HG02623 (cell line): ENCODE measurements at regions not wholly inside any gene's neighbourhood (a gene's known extent, or its start where the extent isn't known, plus 50 kb on each side); places are given as distances from the start of the nearest gene placed in this dataset.

ENCODE experiments used
- ATAC-seq: cut with Tn5 transposase; IDR thresholded peaks from one replicate; pipeline ENCODE4 v1.9.1; 2021; ENCODE audit warnings: moderate library complexity; ENCODE audit not compliant: unreplicated experiment

- ATAC-seq, result no peak
Measured at GRCh38 chr17:33511670-33512069, 218.6 kb upstream of the ASIC2 start.

DNA sequence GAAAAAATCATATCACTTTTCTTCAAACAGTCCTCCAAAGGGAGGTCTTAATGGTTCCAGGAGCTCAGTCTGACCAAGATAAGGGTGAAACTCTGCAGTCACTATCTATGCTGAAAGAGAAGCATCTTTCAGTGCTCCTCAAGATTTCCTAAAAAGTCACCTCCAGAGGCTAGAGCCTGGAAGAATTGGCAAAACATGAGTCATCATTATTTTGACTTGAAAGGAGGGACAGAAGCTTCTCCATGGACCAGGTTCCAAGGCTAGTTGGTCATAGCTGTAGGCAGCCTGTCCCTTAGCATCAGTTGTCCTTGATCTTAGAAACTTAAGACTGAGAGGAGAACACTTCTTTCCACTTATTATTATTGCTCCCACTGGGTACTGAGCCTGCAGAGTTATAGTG, 219.0 kb upstream of the ASIC2 start:
- no peak for ATAC-seq

- ATAC-seq, result no peak
Measured at GRCh38 chr17:33513769-33514168, 220.7 kb upstream of the ASIC2 start.

- no peak for ATAC-seq
Measured at GRCh38 chr17:33514369-33514768, 221.3 kb upstream of the ASIC2 start.

DNA sequence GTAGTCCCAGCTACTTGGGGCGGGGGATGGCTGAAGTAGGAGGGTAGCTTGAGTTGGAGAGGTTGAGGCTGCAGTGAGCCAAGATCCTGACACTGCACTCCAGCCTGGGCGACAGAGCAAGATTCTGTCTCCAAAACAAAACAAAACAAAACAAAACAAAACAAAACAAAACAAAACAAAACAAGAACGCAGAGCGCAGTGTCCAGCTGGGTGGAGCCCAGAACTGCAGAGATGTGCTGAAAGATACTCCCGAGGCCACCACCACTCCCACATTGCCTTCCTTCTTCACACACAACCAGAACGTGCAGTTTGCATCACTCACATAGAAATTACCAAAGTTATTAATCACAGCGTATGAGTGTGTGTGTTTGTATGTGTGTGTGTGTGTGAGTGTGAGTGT, 222.9 kb upstream of the ASIC2 start:
- no peak for ATAC-seq

DNA sequence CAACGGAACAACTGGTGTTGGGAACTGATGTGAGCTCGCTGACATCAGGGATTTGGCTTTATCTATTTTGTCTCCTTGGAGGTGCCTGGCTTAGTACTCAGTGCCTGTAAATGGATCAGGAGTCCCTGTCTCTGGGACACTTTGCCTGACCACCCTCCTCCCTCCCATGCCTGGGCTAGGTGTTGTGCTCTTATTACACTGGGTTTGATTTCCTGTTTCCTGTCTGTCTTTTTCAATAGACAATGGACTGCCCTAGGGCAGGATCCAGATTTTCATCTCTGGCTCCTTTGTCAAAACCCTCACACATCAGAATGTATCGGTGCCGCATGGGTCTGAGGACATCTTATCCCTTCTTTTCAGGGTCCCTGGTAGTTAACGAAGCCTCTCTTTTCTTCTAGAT, 223.6 kb upstream of the ASIC2 start:
- no peak for ATAC-seq

- ATAC-seq, result no peak
Measured at GRCh38 chr17:33517746-33518145, 224.7 kb upstream of the ASIC2 start.

- ATAC-seq, result no peak
Measured at GRCh38 chr17:33519692-33520091, 226.6 kb upstream of the ASIC2 start.

DNA sequence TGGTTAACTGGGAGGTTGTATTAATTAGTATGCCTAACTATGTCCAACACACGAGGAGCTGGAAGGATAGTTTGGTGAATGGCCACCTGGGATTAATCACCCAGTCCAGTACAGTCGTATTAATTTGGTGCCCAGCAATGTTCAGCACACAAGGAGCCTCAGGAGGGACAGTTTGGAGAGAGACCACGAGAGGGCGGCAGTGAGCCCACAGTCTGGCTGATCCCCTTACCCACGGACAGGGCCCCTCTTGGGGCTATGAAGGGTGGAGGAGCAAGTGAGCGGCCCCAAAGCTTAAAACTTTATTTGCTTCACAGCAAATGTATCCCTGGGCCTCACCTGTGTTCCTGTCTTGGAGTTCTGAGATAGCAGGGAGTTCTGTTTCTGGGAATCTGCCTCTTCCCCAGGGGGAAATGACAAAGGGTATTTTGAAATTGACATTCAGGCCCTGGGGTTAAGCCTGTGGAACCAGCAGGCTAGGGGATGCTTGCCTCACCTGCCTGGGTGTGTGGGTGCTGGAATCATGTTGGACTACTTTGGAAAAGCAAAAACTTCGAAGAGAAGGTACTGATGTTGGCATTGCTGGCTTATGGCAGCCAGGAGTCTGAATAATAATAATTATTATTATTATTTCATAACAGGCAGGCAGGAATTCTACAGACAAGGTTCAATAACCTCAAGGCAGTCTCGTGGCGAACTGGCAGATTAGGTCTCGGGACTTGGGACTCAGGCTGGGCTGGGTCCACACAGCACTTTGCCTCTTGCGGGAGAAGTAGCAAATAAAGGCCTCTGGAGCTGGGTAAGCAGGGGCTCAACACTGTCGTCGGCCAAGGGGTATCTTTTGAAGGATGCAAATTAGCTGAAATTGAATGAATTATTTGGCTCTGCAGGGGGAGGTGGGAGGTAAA, 227.6 kb upstream of the ASIC2 start:
- no peak for ATAC-seq

DNA sequence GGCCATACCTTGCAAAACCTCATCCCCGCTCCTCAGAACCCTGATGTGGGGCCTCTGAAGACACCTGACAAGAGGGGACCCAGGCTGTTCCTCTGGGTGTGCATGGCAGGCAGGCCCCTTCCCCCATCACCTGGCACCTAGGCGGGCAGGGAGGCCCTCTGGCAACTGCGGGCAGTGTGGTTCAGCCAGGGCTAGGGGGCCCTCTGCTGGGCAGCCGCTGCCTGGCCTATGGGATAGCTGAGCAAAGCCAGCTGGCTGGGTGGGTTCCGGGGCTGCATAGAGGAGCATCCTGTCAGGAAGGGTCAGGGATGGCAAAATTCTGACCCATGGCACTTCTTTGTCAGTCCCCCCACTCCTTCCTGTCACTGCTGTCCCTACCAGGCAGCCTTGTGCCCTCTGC, 228.7 kb upstream of the ASIC2 start:
- no peak for ATAC-seq

DNA sequence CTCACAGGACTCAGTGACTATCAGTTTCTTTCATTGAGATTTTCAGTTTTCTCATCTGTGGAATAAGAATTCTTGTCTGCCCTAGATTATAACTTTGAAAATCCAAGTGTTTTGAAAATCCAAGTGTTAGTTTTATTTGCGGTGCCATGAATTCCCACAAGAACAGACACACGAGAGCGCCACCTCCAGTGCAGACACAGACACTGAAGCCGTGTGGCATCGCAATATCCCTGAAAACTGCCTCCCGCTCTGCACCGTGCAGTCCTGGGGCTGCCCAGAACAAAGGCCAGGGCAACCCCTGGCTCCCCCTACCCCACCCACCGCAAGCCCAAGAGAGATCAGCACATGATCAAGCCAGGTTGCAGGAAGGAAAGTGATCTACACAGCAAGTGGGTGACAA, 229.5 kb upstream of the ASIC2 start:
- ATAC-seq, result no peak

DNA sequence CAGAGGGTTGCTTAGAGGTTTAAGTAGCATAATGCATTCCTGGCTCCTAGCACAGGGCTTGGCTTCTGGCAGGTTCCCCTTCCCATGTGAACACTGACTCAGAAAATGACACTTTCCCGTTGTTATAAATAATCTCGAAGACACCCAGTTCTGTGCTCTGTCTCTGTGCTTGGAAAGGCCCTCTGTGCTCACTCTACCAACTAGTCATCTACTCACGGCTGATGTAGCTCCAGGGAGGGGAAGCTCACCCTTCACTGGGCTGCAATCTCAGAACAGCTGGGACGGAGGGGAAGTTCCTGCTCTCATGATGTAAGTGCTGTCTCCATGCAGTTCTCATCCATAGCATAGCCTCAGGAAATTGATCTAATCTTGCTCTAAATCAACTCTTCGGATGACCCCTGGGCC, 230.5 kb upstream of the ASIC2 start:
- ATAC-seq, result no peak

DNA sequence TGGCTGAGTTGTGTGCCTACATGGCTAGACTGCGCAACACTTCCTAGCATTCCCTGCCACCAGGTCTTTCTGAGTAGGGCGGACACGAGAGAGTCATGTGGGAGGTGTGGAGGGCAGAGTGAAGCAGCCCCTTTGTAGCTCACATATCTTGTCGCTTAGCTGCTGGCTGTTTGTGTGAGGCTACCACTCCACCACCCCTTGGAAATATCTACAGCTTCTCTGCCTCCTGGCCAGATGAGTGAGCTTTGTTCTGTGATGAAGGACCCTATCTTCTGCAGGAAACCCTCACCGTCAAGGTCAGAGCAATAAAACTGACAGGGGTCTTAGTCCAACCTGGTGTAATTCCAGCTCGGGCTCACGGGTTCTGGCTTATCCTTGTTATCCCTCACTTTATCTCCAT, 232.1 kb upstream of the ASIC2 start:
- no peak for ATAC-seq

DNA sequence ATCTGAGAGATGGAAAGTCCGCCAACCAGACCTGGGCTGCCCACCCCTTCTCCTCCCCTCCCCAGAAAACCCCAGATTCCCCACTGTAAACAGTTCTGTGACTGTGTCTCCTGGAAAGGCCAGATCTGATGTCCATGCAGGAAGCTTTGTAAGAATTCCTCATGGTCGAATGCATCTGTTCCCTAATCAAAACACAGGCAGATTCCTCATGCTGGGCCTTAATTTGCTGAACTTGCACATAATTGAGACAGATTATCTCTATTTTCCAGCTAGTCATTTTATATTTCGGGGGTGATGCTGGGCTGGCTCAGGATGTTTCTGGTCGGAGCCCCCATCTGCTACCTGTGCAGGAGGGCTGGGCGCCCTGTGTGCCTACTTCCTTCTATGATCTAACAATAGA, 233.6 kb upstream of the ASIC2 start:
- ATAC-seq, result no peak

DNA sequence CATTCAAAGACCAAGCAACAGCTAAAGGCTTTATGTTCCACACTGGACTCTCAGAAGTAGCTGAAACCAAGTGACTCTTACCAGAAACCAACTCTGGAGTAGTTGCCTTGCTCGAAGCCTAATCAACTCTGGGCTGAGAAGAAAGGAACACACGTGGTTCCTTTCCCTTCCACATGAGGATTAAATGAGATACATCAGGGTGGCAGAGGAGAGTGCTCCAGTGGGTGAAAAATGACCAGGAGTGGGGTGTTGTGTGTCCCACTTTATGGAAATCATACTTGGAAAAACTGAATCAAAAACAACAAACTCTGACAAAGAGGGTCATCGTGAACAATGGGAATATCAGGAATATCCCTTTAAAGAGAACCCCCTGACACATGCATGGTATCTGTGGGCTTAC, 234.2 kb upstream of the ASIC2 start:
- no peak for ATAC-seq

GRCh38 chr17:33528846-33529245, 235.8 kb upstream of the ASIC2 start:
- ATAC-seq, result no peak

DNA sequence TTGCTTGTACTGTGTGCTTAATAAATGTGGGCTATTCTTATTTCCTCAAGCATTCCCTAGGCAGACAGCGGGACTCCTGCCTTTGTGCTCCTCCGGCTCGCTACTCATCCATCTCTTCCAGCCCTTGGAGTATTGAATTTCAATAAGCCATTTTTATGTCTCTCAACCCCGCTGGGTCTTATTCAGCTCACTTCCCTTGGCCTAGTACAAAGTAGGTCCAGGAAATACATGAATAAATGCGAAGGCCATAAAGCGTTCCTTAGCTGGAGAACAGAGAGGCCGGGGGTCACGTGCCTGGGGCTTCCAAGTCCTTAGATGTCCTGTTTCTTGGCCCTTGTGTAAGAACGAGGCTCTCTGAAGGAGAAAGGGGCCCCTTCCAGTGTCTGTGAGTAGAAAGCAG, 236.7 kb upstream of the ASIC2 start:
- no peak for ATAC-seq

DNA sequence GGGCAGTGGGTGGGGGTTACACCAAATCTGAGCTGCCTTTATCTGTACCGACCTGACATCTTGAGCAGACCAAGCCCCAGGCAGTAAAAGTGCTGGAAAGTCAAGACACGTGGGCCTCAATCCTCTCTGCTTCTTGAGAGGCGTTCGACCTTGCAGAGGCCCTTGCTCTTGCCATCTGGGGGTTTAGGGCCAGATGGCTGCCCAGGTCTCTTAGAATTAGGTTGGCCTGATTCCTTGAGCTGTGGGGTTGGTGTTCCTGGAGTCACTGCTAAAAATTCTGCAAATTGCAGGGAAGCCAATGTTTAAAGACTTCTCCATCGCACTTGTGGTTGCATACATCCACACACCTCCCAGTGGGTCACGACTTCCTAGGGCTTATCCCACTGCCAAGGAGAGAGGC, 238.2 kb upstream of the ASIC2 start:
- no peak for ATAC-seq

GRCh38 chr17:33534087-33534486, 241.0 kb upstream of the ASIC2 start:
- no peak for ATAC-seq

DNA sequence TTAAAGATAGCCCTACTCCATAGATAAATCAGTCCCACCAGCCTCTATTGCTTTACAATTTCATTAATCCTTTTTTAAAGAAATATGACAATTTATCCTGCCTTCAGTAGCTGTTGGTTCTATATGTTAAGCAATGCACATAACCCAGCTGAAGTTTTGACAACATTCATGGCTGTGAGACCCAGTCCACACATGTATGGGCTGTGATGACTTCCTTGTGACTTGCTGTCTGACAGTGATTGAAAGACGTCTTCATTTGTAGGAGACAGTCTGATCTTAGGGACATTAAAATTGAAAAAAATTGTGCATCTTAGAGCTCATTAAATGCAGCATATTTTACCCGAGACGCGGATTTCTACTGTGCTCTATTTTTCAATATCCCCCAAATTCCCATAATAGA, 252.0 kb upstream of the ASIC2 start:
- no peak for ATAC-seq

DNA sequence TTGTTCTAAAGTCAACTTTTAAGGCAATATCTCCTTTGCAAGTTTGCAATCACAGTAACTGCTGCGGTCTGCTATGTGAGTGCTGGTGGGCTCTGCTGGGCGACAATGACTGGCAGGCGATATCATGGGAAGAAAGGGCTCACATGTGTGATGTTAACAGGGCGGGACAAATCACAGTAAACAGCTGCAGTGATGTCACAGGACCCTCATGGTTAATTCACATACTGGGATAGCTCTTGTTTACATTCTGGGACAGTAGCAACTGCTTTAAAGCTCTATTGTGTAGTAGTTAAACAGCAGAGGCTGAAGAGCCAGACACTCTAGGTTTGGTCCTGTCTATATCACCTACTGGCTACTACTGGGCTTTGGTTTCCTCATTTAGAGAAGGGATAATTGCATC, 257.2 kb upstream of the ASIC2 start:
- ATAC-seq, result no peak

DNA sequence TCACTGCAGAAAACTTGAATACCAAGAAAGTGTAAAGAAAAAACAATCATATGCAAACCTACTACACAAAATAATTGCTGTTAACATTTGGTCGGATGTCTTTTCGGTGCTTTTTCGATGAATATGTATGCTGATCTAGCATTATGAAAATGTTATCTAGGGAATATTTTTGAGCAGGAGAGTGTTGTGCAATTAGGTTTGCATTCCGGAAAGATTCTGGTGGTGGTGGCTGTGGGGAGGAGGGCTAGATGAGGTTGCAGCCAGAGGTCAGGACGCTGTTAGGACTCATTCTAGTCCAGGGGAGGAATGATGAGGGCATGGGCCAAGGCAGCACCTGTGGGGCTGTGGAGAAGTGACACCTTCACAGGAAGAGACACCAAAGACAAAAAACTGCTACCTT, 258.0 kb upstream of the ASIC2 start:
- no peak for ATAC-seq

DNA sequence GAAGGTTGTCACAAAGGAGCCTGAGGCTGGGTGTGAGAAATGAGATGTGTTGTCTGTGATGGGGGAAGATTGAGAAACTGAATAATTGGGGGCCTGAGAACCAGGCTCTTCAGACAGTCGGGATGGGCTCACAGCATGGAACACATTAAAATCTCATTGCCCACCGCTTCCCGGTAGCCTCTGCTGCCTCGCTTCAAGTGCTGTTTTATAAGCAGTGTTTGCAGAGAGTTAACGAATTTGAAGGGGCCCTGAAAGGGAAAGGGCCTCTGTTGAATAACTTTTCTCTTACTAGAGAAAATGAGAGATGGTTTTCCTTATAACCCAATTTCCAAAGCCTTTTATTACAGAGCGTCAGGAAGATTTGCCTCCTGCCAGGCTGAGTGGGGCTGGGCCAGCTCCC, 258.8 kb upstream of the ASIC2 start:
- ATAC-seq, result no peak
